Natural killer cell (primary cell): ENCODE measurements at regions not wholly inside any gene's neighbourhood (a gene's known extent, or its start where the extent isn't known, plus 50 kb on each side); places are given as distances from the start of the nearest gene placed in this dataset.

Source experiments
- ATAC-seq, 3 donors: fragments of 150-1000 bp in 2 of 3; fragments of 200-7000 bp in 1 of 3; cut with Tn5 transposase; 1 replicate in 1 of 3; 2 replicates in 2 of 3; pipeline ENCODE4 v1.10.0; 2021; ENCODE audit warnings: mild to moderate bottlenecking in 2 of 3, moderate library complexity in 2 of 3
- DNase-seq, 2 donors: peaks; one replicate each; pipeline versions ENCODE4 v3.0.0 to v3.0.0-alpha.2; 2013 to 2021; ENCODE audit warnings: mixed read lengths in 1 of 2
- H3K27ac ChIP-seq: one replicate; pipeline ENCODE4 v1.5.1; 2013; ENCODE audit warnings: mild to moderate bottlenecking, low read length
- H3K27me3 ChIP-seq: one replicate; pipeline ENCODE4 v1.6.1; 2013; ENCODE audit warnings: low read length; ENCODE audit not compliant: control insufficient read depth, insufficient read depth
- H3K36me3 ChIP-seq: one replicate; pipeline ENCODE4 v1.6.1; 2013; ENCODE audit warnings: low read length; ENCODE audit not compliant: control insufficient read depth, insufficient read depth
- H3K4me1 ChIP-seq: one replicate; pipeline ENCODE4 v1.6.1; 2013; ENCODE audit warnings: low read length; ENCODE audit not compliant: control insufficient read depth, insufficient read depth
- H3K4me3 ChIP-seq: one replicate; pipeline ENCODE4 v1.5.1; 2013; ENCODE audit warnings: low read length
- H3K9me3 ChIP-seq: one replicate; pipeline ENCODE4 v1.6.1; 2013; ENCODE audit warnings: low read length; ENCODE audit not compliant: control insufficient read depth, insufficient read depth
- H3K27ac Mint-ChIP-seq, 2 donors: one replicate each; pipeline ENCODE4 v1.8.0; 2022; ENCODE audit warnings: mild to moderate bottlenecking in 2 of 2, mixed read lengths in 2 of 2, moderate library complexity in 1 of 2
- H3K27me3 Mint-ChIP-seq, 2 donors: one replicate each; pipeline ENCODE4 v1.8.0; 2022; ENCODE audit warnings: low read depth in 2 of 2, mixed read lengths in 2 of 2
- H3K36me3 Mint-ChIP-seq: one replicate; pipeline ENCODE4 v1.8.0; 2022; ENCODE audit warnings: mixed read lengths
- H3K4me1 Mint-ChIP-seq, 2 donors: one replicate each; pipeline ENCODE4 v1.8.0; 2022; ENCODE audit warnings: mixed read lengths in 2 of 2
- H3K4me3 Mint-ChIP-seq: one replicate; pipeline ENCODE4 v1.8.0; 2022; ENCODE audit warnings: mild to moderate bottlenecking, moderate library complexity, mixed read lengths
- H3K9me3 Mint-ChIP-seq, 2 donors: one replicate each; pipeline ENCODE4 v1.8.0; 2022; ENCODE audit warnings: mixed read lengths in 2 of 2
- WGBS: methylation state at CpG from one replicate; pipeline ENCODE4 v1.1.7; 2013; ENCODE audit warnings: missing lambda C conversion rate; ENCODE audit not compliant: insufficient coverage; 5-methylcytosine and 5-hydroxymethylcytosine counted together
- intact Hi-C: fragments of 100-400 bp; cut with micrococcal nuclease; formaldehyde crosslinking; loops from one replicate; pipeline ENCODE4 v1.14.2; 2022
- TF ChIP-seq, protein P1 (sequence below): fragments of 200-600 bp; IDR thresholded peaks from one replicate; pipeline ENCODE4 v1.8.0; 2022; ENCODE audit warnings: antibody characterized with exemption

DNA sequence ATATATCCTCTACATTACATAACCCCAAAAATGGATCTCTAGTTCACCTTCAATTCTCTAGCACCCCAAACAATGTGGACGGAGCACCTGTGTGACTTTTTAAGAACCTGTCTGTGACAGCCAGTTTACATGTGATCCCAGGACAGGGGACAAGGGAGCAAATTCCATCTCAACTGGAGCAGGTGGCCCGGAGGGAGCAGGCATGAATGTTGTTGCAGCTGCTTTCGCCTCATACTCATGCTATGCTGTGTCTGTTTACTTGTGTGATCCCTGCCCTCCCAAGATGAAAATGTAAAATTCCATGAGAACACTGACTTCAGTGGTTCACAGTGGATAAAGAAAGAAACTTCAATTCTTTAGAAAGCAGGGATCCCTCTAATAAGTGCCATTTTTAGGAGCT is 600.3 kb downstream of the CDH26 start:
- Histone ChIP-seq H3K4me3 (no peak overlapping the region), H3K27me3 (no peaks in the 10 kb centered on the region), H3K4me1 (no peaks in the 10 kb centered on the region), H3K27ac (no peak overlapping the region), H3K36me3 (no peaks in the 10 kb centered on the region), H3K9me3 (no peaks in the 10 kb centered on the region)
- H3K9me3 Mint-ChIP-seq = no peaks in the 10 kb centered on the region
- intact Hi-C loops = no loop called here
- WGBS = 89% methylated on average over 3 of the region's 3 CpGs
- DNase-seq = no peak
- H3K27ac Mint-ChIP-seq = no peak overlapping the region
- H3K36me3 Mint-ChIP-seq = no peaks in the 10 kb centered on the region
- ATAC-seq = no peak
- H3K4me1 Mint-ChIP-seq = no peaks in the 10 kb centered on the region
- TF ChIP-seq, protein P1, sequence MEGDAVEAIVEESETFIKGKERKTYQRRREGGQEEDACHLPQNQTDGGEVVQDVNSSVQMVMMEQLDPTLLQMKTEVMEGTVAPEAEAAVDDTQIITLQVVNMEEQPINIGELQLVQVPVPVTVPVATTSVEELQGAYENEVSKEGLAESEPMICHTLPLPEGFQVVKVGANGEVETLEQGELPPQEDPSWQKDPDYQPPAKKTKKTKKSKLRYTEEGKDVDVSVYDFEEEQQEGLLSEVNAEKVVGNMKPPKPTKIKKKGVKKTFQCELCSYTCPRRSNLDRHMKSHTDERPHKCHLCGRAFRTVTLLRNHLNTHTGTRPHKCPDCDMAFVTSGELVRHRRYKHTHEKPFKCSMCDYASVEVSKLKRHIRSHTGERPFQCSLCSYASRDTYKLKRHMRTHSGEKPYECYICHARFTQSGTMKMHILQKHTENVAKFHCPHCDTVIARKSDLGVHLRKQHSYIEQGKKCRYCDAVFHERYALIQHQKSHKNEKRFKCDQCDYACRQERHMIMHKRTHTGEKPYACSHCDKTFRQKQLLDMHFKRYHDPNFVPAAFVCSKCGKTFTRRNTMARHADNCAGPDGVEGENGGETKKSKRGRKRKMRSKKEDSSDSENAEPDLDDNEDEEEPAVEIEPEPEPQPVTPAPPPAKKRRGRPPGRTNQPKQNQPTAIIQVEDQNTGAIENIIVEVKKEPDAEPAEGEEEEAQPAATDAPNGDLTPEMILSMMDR = no peak
- H3K27me3 Mint-ChIP-seq = peaks cover 5 to 19% of the 10 kb centered on the region in 2 donors
- H3K4me3 Mint-ChIP-seq = no peak overlapping the region

DNA sequence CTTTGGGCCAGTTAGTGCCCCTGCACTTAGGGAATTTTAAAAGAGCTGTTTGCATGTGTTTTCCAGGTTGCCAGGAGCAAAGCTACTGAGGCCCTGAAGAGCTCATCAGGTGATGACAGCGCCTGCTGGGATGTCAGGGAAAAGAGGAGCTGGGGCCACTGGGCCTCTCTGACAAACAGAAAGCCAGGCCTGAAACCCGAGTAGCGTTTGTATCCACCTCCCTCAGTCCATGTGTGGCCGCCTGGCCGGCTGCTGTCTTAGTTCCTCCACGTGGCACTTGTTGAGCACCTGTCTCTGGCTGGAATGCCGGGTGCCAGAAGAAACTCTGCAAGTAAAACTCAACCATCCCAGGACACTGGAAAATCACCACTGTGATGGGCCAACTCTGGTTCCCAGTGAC is 601.2 kb downstream of the CDH26 start:
- Histone ChIP-seq H3K36me3 (no peaks in the 10 kb centered on the region), H3K27ac (no peak overlapping the region), H3K27me3 (no peaks in the 10 kb centered on the region), H3K4me1 (no peaks in the 10 kb centered on the region), H3K9me3 (no peaks in the 10 kb centered on the region), H3K4me3 (no peak overlapping the region)
- no peak for ATAC-seq
- 68% methylated on average over 7 of the region's 7 CpGs for WGBS
- Mint-ChIP-seq H3K27me3 (peaks cover 5 to 20% of the 10 kb centered on the region in 2 donors), H3K4me3 (no peak overlapping the region), H3K9me3 (no peaks in the 10 kb centered on the region), H3K27ac (no peak overlapping the region), H3K4me1 (no peaks in the 10 kb centered on the region), H3K36me3 (no peaks in the 10 kb centered on the region)
- no peak for DNase-seq
- intact Hi-C loops = no loop called here
- TF ChIP-seq, protein P1 = no peak

DNA sequence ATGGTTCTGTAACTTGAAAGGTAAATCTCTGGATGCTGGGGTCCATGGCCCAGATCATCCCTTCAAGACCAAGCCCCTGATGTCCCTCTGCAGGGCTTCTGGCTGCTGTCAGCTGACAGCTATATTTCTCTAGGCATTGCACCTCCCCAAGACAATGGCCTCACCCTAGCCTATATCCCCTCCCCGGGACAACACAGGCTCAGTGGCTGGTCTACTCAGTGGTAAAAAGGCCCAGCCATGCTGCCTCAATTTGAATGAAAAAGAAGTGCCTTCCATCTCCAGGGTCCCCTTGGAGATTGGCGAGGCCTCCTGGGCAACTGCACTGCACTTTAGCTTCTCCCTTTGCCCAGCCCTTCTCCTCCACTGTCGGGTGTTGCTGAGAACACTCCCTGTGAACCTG is 602.8 kb downstream of the CDH26 start:
- Mint-ChIP-seq H3K4me1 (no peaks in the 10 kb centered on the region), H3K27ac (no peak overlapping the region), H3K36me3 (no peaks in the 10 kb centered on the region), H3K27me3 (peaks cover 5 to 21% of the 10 kb centered on the region in 2 donors), H3K4me3 (no peak overlapping the region), H3K9me3 (no peaks in the 10 kb centered on the region)
- H3K4me3 ChIP-seq = no peak overlapping the region
- no peaks in the 10 kb centered on the region for H3K27me3 ChIP-seq
- no peaks in the 10 kb centered on the region for H3K36me3 ChIP-seq
- no peak overlapping the region for H3K27ac ChIP-seq
- TF ChIP-seq, protein P1 = no peak
- WGBS = 73% methylated on average over 3 of the region's 3 CpGs
- H3K4me1 ChIP-seq = no peaks in the 10 kb centered on the region
- no peak for ATAC-seq
- intact Hi-C loops = no loop called here
- DNase-seq = no peak
- no peaks in the 10 kb centered on the region for H3K9me3 ChIP-seq

DNA sequence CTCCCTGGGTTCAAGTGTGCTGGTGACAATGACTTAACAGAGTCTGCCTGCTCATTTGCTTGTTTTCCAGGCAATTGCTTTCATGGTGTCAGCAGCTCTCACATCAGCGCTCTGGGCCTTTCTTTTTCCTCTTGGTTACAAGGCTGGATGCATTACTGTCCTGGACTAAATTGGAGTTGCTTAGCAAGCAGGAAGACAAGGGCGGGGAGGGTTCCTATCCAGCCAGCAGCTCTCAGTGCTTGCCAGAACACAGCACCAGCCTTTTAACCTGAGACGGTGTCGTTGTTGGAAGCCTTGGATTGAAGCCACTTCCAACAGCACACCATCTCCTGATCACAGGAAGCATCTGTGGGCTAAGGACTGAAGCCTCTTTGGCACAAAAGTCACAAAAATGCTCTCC is 606.9 kb downstream of the CDH26 start:
- Histone ChIP-seq H3K4me3 (no peak overlapping the region), H3K27ac (no peak overlapping the region), H3K27me3 (no peaks in the 10 kb centered on the region), H3K4me1 (no peaks in the 10 kb centered on the region), H3K36me3 (no peaks in the 10 kb centered on the region), H3K9me3 (no peaks in the 10 kb centered on the region)
- TF ChIP-seq, protein P1 = no peak
- WGBS = 35% methylated on average over 4 of the region's 4 CpGs
- Mint-ChIP-seq H3K9me3 (no peaks in the 10 kb centered on the region), H3K27me3 (peaks cover 0 to 13% of the 10 kb centered on the region in 2 donors), H3K27ac (no peak overlapping the region), H3K4me3 (no peak overlapping the region), H3K36me3 (no peaks in the 10 kb centered on the region), H3K4me1 (no peaks in the 10 kb centered on the region)
- ATAC-seq = no peak
- no peak for DNase-seq
- intact Hi-C loops = no loop called here
